ENCODE measurements at regions not wholly inside any gene's neighbourhood (a gene's known extent, or its start where the extent isn't known, plus 50 kb on each side); places are given as distances from the start of the nearest gene placed in this dataset.
"Not testable (repeated sequence)": the region's sequence is repeated elsewhere in the genome, so short reads cannot be mapped to it uniquely, and the experiment has no call there.

DNA sequence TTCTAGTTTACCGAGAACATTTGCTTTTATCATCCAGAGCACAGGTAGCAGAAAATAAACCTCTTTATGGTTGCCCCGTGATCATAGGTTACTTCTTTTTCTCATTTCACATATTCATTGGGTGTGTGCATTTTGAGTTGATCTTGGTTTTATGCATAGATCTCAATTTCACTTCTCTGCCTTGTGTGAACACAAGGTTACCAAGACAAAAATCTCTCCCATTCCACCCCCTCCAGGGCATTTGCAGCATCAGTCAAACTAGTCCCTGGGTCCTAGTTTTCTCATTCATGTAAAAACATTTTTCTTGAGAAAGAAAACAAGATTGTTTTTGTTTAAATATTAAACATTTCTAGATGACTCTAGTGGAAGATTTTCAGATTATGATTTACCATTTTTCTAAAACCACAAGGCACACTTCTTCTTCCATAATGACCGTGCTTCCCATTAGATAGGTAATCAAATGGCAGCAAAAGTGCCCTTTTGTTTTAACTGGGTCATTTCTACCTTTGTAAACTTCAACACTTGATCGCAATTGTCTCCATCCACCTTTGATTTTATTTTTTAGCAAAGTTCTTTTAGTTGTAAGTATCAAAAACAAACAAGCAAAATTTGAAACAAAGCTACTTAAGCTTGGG, 526.6 kb upstream of the CADM1 start (continued):
- TF ChIP-seq, protein P1, sequence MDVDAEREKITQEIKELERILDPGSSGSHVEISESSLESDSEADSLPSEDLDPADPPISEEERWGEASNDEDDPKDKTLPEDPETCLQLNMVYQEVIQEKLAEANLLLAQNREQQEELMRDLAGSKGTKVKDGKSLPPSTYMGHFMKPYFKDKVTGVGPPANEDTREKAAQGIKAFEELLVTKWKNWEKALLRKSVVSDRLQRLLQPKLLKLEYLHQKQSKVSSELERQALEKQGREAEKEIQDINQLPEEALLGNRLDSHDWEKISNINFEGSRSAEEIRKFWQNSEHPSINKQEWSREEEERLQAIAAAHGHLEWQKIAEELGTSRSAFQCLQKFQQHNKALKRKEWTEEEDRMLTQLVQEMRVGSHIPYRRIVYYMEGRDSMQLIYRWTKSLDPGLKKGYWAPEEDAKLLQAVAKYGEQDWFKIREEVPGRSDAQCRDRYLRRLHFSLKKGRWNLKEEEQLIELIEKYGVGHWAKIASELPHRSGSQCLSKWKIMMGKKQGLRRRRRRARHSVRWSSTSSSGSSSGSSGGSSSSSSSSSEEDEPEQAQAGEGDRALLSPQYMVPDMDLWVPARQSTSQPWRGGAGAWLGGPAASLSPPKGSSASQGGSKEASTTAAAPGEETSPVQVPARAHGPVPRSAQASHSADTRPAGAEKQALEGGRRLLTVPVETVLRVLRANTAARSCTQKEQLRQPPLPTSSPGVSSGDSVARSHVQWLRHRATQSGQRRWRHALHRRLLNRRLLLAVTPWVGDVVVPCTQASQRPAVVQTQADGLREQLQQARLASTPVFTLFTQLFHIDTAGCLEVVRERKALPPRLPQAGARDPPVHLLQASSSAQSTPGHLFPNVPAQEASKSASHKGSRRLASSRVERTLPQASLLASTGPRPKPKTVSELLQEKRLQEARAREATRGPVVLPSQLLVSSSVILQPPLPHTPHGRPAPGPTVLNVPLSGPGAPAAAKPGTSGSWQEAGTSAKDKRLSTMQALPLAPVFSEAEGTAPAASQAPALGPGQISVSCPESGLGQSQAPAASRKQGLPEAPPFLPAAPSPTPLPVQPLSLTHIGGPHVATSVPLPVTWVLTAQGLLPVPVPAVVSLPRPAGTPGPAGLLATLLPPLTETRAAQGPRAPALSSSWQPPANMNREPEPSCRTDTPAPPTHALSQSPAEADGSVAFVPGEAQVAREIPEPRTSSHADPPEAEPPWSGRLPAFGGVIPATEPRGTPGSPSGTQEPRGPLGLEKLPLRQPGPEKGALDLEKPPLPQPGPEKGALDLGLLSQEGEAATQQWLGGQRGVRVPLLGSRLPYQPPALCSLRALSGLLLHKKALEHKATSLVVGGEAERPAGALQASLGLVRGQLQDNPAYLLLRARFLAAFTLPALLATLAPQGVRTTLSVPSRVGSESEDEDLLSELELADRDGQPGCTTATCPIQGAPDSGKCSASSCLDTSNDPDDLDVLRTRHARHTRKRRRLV (CRISPR knock-in tag; IDR thresholded peaks at IDR 0.05): no peak
- TF ChIP-seq, protein P2, sequence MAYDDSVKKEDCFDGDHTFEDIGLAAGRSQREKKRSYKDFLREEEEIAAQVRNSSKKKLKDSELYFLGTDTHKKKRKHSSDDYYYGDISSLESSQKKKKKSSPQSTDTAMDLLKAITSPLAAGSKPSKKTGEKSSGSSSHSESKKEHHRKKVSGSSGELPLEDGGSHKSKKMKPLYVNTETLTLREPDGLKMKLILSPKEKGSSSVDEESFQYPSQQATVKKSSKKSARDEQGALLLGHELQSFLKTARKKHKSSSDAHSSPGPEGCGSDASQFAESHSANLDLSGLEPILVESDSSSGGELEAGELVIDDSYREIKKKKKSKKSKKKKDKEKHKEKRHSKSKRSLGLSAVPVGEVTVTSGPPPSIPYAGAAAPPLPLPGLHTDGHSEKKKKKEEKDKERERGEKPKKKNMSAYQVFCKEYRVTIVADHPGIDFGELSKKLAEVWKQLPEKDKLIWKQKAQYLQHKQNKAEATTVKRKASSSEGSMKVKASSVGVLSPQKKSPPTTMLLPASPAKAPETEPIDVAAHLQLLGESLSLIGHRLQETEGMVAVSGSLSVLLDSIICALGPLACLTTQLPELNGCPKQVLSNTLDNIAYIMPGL (CRISPR knock-in tag; IDR thresholded peaks at IDR 0.05; ENCODE audit: borderline replicate concordance in 1 of 2, low read depth in 1 of 2): no peak
- no peak for TF ChIP-seq ZNF121 (CRISPR knock-in tag; IDR thresholded peaks at IDR 0.05)
- no peak for TF ChIP-seq ZNF75D (CRISPR knock-in tag; IDR thresholded peaks at IDR 0.05; ENCODE audit: borderline replicate concordance)
- TF ChIP-seq, protein P3, sequence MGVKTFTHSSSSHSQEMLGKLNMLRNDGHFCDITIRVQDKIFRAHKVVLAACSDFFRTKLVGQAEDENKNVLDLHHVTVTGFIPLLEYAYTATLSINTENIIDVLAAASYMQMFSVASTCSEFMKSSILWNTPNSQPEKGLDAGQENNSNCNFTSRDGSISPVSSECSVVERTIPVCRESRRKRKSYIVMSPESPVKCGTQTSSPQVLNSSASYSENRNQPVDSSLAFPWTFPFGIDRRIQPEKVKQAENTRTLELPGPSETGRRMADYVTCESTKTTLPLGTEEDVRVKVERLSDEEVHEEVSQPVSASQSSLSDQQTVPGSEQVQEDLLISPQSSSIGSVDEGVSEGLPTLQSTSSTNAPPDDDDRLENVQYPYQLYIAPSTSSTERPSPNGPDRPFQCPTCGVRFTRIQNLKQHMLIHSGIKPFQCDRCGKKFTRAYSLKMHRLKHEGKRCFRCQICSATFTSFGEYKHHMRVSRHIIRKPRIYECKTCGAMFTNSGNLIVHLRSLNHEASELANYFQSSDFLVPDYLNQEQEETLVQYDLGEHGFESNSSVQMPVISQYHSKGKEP (CRISPR knock-in tag; IDR thresholded peaks at IDR 0.05): no peak
- TF ChIP-seq PRPF4 (IDR thresholded peaks at IDR 0.05; ENCODE audit: low read depth, low read length, poor library complexity, severe bottlenecking): no peak
- TF ChIP-seq KDM3A (CRISPR knock-in tag; IDR thresholded peaks at IDR 0.05; ENCODE audit: low read depth): no peak
- TF ChIP-seq, protein P4, sequence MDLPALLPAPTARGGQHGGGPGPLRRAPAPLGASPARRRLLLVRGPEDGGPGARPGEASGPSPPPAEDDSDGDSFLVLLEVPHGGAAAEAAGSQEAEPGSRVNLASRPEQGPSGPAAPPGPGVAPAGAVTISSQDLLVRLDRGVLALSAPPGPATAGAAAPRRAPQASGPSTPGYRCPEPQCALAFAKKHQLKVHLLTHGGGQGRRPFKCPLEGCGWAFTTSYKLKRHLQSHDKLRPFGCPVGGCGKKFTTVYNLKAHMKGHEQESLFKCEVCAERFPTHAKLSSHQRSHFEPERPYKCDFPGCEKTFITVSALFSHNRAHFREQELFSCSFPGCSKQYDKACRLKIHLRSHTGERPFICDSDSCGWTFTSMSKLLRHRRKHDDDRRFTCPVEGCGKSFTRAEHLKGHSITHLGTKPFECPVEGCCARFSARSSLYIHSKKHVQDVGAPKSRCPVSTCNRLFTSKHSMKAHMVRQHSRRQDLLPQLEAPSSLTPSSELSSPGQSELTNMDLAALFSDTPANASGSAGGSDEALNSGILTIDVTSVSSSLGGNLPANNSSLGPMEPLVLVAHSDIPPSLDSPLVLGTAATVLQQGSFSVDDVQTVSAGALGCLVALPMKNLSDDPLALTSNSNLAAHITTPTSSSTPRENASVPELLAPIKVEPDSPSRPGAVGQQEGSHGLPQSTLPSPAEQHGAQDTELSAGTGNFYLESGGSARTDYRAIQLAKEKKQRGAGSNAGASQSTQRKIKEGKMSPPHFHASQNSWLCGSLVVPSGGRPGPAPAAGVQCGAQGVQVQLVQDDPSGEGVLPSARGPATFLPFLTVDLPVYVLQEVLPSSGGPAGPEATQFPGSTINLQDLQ (CRISPR knock-in tag; IDR thresholded peaks at IDR 0.05): no peak

DNA sequence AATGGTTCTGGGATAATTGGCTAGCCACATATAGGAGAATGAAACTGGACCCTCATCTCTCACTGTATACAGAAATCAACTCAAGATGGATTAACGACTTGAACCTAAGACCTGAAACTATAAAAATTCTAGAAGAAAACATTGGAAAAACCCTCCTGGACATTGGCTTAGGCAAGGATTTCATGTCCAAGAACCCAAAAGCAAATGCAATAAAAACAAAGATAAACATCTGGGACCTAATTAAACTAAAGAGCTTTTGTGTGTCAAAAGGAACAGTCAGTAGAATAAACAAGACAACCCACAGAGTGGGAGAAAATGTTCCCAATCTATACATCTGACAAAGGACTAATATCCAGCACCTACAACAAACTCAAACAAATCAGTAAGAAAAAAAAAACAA, 524.3 kb upstream of the CADM1 start:
- CTCF ChIA-PET (ENCODE audit: low intra/inter-chr PET ratio, low total read pairs); H3K4me3 ChIP-seq (replicated peaks in 1 of 3; ENCODE audit: insufficient read depth in 1 of 3, low read depth in 2 of 3, low read length in 3 of 3); ATAC-seq; H3K4me2 ChIP-seq (ENCODE audit: low read depth, low read length); H3K4me1 ChIP-seq (ENCODE audit: insufficient read depth, low read length); BruUV-seq (replicated peaks); H3K36me3 ChIP-seq (replicated peaks in 1 of 2; ENCODE audit: control insufficient read depth in 1 of 2, insufficient read depth in 2 of 2, low read length in 2 of 2); H3K9me3 ChIP-seq (ENCODE audit: low read length); FAIRE-seq; H3K27me3 ChIP-seq (ENCODE audit: control insufficient read depth in 1 of 2, insufficient read depth in 2 of 2, low read length in 2 of 2); intact Hi-C loops (cut with micrococcal nuclease; ENCODE audit: unreplicated experiment); POLR2A ChIA-PET; H3K79me2 ChIP-seq (ENCODE audit: insufficient read depth, low read length); DNase-seq (ENCODE audit: low spot score); H3K27ac ChIP-seq (ENCODE audit: extremely low read length, insufficient read depth, low read length); in situ Hi-C loops (cut with HindIII; ENCODE audit: extremely low pct_ligation_motif_present, low pct_unique_long_range_greater_than_20kb); H3K9ac ChIP-seq (ENCODE audit: insufficient read depth, low read depth, low read length); H2AFZ ChIP-seq (ENCODE audit: low read length); H4K20me1 ChIP-seq (ENCODE audit: insufficient read depth, low read length): not testable (repeated sequence)
- 0% methylated on average over 1 of the region's 1 CpG for WGBS (ENCODE audit: low lambda C conversion rate)

Data from HepG2 (cell line).